ENCODE measurements at regions not wholly inside any gene's neighbourhood (a gene's known extent, or its start where the extent isn't known, plus 50 kb on each side); places are given as distances from the start of the nearest gene placed in this dataset.
"Not testable (repeated sequence)": the region's sequence is repeated elsewhere in the genome, so short reads cannot be mapped to it uniquely, and the experiment has no call there.

GRCh38 chr7:63568571-63569313 is 429.9 kb upstream of the ZNF722 start:
- TF ChIP-seq POLR2A (IDR thresholded peaks at IDR 0.05; ENCODE audit: low read depth, low read length); ELK1 (IDR thresholded peaks at IDR 0.05; ENCODE audit: low read depth, low read length); TARDBP (IDR thresholded peaks at IDR 0.05; ENCODE audit: borderline replicate concordance); CTCF (IDR thresholded peaks at IDR 0.05 in 2 of 3, conservative IDR thresholded peaks at IDR 0.05 in 1 of 3; ENCODE audit: control insufficient read depth in 2 of 3, extremely low read depth in 1 of 3, insufficient read depth in 1 of 3, low read depth in 3 of 3, low read length in 3 of 3); RELA (IDR thresholded peaks at IDR 0.05; ENCODE audit: borderline replicate concordance, partially characterized antibody); REST (IDR thresholded peaks at IDR 0.05; ENCODE audit: low read depth, low read length); RFX5 (IDR thresholded peaks at IDR 0.05; ENCODE audit: low read depth, low read length); NFYB (IDR thresholded peaks at IDR 0.05; ENCODE audit: insufficient read depth, low read depth, low read length); SMC3 (IDR thresholded peaks at IDR 0.05; ENCODE audit: borderline replicate concordance, low read length); ZNF274 (IDR thresholded peaks at IDR 0.05; ENCODE audit: insufficient read depth, insufficient read length); RBBP5 (conservative IDR thresholded peaks at IDR 0.05): not testable (repeated sequence)

Measured in GM12878 (cell line).